Astrocyte of the spinal cord (primary cell): ENCODE measurements at regions not wholly inside any gene's neighbourhood (a gene's known extent, or its start where the extent isn't known, plus 50 kb on each side); places are given as distances from the start of the nearest gene placed in this dataset.
"Not testable (repeated sequence)": the region's sequence is repeated elsewhere in the genome, so short reads cannot be mapped to it uniquely, and the experiment has no call there.

Source experiments
- DNase-seq: peaks from one replicate; pipeline ENCODE4 v3.0.0; 2011; ENCODE audit warnings: low read depth, low spot score
- H3K4me3 ChIP-seq: 2 replicates; pipeline ENCODE4 v1.5.1; 2011; ENCODE audit warnings: low read depth, mild to moderate bottlenecking, low read length, moderate library complexity
- in situ Hi-C: cut with HindIII; loops from 2 replicates; pipeline ENCODE4 v1.10.0; 2017; ENCODE audit warnings: low sequenced_read_pairs
- TF ChIP-seq, protein P1 (sequence below): IDR thresholded peaks from 2 replicates; pipeline ENCODE4 v1.5.1; 2012; ENCODE audit warnings: low read depth, mild to moderate bottlenecking, low read length, inconsistent platforms

DNA sequence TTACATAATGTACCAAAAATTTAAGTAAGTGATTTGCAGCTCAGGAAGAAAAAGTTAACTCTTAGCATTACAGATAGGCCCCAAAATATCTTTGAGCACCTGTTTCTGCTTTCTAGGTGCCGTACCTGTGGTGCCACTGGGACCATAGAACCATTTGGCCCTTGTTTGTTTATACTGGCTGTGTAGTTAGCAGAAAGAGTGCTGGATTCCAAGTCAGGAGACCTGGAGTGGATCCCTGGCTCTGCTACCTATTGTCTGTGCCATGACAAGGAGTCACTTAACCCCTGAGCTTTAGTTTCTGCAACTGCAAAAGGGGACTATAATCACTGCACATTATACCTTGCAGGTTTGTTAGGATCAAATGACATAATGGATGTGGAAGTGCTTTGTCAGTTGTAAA lies 137.8 kb upstream of the GPR101 start:
- in situ Hi-C loops = no loop called here

DNA sequence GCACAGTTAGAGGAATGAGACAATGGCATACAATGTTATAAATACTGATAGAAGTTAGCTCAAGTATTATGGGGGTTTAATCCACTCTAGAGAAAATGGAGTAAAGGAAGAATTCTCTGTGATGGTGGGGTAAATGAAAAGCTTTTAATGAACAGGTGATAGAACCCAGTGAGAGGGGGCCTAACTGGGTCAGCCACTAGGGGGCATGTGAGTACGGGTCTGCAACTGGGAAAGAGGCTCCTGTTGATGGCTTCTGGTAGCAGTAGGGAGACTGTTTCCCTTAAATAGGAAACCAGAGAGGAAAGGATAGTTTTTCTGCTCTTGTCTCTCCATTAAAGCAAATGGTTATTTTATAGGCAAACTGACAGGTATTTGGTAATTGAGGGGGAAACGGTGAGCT lies 132.8 kb upstream of the GPR101 start:
- DNase-seq = no peak
- TF ChIP-seq, protein P1, sequence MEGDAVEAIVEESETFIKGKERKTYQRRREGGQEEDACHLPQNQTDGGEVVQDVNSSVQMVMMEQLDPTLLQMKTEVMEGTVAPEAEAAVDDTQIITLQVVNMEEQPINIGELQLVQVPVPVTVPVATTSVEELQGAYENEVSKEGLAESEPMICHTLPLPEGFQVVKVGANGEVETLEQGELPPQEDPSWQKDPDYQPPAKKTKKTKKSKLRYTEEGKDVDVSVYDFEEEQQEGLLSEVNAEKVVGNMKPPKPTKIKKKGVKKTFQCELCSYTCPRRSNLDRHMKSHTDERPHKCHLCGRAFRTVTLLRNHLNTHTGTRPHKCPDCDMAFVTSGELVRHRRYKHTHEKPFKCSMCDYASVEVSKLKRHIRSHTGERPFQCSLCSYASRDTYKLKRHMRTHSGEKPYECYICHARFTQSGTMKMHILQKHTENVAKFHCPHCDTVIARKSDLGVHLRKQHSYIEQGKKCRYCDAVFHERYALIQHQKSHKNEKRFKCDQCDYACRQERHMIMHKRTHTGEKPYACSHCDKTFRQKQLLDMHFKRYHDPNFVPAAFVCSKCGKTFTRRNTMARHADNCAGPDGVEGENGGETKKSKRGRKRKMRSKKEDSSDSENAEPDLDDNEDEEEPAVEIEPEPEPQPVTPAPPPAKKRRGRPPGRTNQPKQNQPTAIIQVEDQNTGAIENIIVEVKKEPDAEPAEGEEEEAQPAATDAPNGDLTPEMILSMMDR = no peak
- in situ Hi-C loops = no loop called here
- no peak overlapping the region for H3K4me3 ChIP-seq

More for the DNA sequence above, 137.8 kb upstream of the GPR101 start:
- DNase-seq = no peak
- no peak overlapping the region for H3K4me3 ChIP-seq
- TF ChIP-seq, protein P1 = no peak

DNA sequence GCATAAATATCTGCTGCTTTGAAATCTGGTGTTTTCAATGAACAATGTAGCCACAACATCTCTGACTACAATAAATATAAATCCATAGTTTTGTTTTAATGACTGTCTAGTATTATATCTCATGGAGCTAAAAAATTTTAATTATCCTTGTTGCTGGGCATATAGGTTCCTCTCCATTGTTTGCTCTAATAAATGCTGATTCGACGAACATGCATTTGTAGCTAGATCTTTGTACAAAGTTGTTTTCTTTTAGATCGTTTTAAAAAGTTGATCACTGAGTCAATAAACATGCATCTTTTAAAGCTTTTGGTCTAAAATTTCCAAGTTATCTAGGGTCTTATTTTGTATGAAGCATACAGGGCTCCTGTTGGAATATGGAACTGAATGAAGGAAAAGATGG lies 130.5 kb upstream of the GPR101 start:
- TF ChIP-seq, protein P1 = no peak
- no peak for DNase-seq
- no peak overlapping the region for H3K4me3 ChIP-seq
- in situ Hi-C loops = no loop called here

DNA sequence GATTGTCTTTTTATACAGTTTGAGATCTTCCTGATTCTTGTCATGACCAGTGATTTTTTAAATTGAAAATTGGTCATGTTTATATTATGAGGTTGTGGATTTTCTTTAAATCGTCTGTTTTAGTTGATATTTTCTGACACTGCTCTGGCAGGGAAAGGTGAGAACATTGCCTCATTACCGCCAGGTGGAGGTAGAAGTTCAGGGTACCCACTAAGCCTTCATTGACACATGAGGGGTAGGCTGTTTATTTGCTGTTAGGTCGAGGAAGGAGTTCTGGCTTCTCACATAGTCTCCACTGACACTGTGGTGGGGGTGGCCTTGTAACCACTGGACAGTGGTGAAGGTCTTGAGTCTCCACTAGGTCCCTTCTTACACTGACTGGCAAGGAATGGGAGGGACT lies 117.6 kb upstream of the GPR101 start:
- no peak overlapping the region for H3K4me3 ChIP-seq
- in situ Hi-C loops = no loop called here
- DNase-seq = no peak
- TF ChIP-seq, protein P1 = no peak

DNA sequence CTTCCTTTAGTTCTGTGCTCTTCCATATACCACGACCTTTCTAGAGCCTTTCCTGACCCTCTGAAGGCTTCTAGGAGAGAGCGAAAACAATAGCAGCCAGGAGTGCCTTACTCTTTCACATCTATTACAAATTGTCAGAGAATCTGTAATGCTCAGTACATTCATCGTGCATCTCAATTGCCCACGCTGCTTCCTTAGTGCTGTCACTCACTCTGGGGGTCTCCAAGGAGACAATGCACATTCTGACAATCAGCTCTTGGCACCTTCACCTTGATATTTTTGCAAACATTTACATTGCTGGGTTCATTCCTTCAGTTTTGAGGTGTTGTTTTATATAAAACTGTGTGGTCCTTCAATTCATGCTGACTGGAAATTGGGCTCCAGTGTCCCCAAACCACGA lies 110.1 kb upstream of the GPR101 start:
- in situ Hi-C loops = no loop called here
- DNase-seq = no peak
- TF ChIP-seq, protein P1 = no peak
- no peak overlapping the region for H3K4me3 ChIP-seq

DNA sequence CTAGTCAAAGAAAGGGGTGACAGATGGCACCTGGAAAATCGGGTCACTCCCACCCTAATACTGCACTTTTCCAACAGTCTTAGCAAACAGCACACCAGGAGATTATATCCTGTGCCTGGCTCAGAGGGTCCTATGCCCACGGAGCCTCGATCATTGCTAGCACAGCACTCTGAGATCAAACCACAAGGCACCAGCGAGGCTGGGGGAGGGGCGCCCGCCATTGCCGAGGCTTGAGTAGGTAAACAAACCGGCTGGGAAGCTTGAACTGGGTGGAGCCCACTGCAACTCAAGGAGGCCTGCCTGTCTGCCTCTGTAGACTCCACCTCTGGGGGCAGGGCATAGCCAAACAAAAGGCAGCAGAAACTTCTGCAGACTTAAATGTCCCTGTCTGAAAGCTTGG lies 88.9 kb upstream of the GPR101 start:
- DNase-seq, in situ Hi-C loops, H3K4me3 ChIP-seq: not testable (repeated sequence)

DNA sequence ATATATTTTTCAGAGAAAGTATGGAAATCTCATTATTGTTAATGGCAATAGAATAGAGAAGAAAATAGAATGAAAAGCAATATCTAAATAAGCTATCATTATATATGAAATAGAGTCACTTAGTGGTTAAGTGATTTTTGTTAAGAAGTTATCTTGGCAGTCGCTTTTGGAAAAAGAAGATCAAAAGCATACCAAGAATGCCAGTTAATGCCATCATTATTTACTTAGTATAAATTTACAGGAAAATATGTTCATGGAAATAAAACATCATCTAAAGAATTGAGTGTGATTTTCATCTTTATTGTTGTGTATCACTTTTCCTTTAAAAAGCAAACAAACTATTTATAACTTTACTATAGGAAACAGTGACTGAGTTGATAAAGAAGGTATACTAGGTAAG lies 85.3 kb upstream of the GPR101 start:
- in situ Hi-C loops = no loop called here
- DNase-seq = no peak
- H3K4me3 ChIP-seq = no peak overlapping the region
- TF ChIP-seq, protein P1 = no peak
